ENCODE measurements at regions not wholly inside any gene's neighbourhood (a gene's known extent, or its start where the extent isn't known, plus 50 kb on each side); places are given as distances from the start of the nearest gene placed in this dataset.

GRCh38 chr2:236965021-236965840 is 120.5 kb upstream of the COPS8 start:
- WGBS, 3 donors: 82 to 87% (median 84%) methylated on average over 13 of the region's 13 CpGs
- intact Hi-C loops (cut with DNase I): no loop called here

GRCh38 chr2:236965841-236966096 is 119.9 kb upstream of the COPS8 start:
- TF ChIP-seq CTCF (IDR thresholded peaks at IDR 0.05): no peak
- intact Hi-C loops (cut with DNase I): no loop called here
- 51 to 100% (median 97%) methylated on average over 1 of the region's 1 CpG for WGBS, 3 donors
- Histone ChIP-seq H3K36me3 (ENCODE audit: insufficient read depth in 1 of 2, low read depth in 1 of 2) (no peaks in the 10 kb centered on the region), H3K27me3 (ENCODE audit: insufficient read depth in 3 of 3, low read length in 2 of 3) (no peaks in the 10 kb centered on the region), H3K27ac (no peak overlapping the region), H3K9me3 (no peaks in the 10 kb centered on the region), H3K4me3 (no peak overlapping the region), H3K4me1 (no peaks in the 10 kb centered on the region)
- no peak for ATAC-seq
- DNase-seq: no peak

More at GRCh38 chr2:236965021-236965840, 120.5 kb upstream of the COPS8 start:
- Histone ChIP-seq H3K27me3 (ENCODE audit: insufficient read depth in 3 of 3, low read length in 2 of 3) (no peaks in the 10 kb centered on the region), H3K9me3 (no peaks in the 10 kb centered on the region), H3K27ac (no peak overlapping the region), H3K4me3 (no peak overlapping the region), H3K4me1 (no peaks in the 10 kb centered on the region), H3K36me3 (ENCODE audit: insufficient read depth in 1 of 2, low read depth in 1 of 2) (no peaks in the 10 kb centered on the region)
- DNase-seq (no peak), ATAC-seq (no peak)
- TF ChIP-seq CTCF (IDR thresholded peaks at IDR 0.05): no peak

DNA sequence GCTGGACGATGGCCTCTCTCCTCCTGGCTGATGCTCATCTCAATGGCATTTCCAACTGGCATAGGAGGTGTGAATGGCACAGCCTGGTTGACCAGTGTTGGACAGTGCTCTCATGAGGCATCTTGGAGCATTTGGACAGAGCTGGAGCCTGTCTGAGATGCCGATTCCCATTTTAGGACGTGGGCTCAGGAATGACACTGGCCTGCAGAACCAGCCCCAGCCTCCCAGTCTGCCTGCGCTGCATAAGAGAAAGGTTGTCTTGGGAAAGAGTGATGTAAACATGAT is 118.2 kb upstream of the COPS8 start:
- no peaks in the 10 kb centered on the region for H3K27me3 ChIP-seq (ENCODE audit: insufficient read depth in 3 of 3, low read length in 2 of 3)
- no peak overlapping the region for H3K27ac ChIP-seq
- no peaks in the 10 kb centered on the region for H3K4me1 ChIP-seq
- ATAC-seq: peak in 1 of 4 donors; percentile 55
- no peak overlapping the region for H3K4me3 ChIP-seq
- no peak for TF ChIP-seq CTCF (IDR thresholded peaks at IDR 0.05)
- H3K36me3 ChIP-seq (ENCODE audit: insufficient read depth in 1 of 2, low read depth in 1 of 2): no peaks in the 10 kb centered on the region
- H3K9me3 ChIP-seq: no peaks in the 10 kb centered on the region
- no peak for DNase-seq
- WGBS, 3 donors: 59 to 61% (median 60%) methylated on average over 4 of the region's 4 CpGs
- intact Hi-C loops (cut with DNase I): no loop called here

GRCh38 chr2:236968101-236968879 is 117.4 kb upstream of the COPS8 start:
- Histone ChIP-seq H3K27me3 (ENCODE audit: insufficient read depth in 3 of 3, low read length in 2 of 3) (no peaks in the 10 kb centered on the region), H3K4me1 (no peaks in the 10 kb centered on the region), H3K9me3 (no peaks in the 10 kb centered on the region), H3K36me3 (ENCODE audit: insufficient read depth in 1 of 2, low read depth in 1 of 2) (no peaks in the 10 kb centered on the region), H3K4me3 (no peak overlapping the region), H3K27ac (no peak overlapping the region)
- ATAC-seq: no peak
- 77 to 84% (median 82%) methylated on average over 10 of the region's 10 CpGs for WGBS, 3 donors
- DNase-seq: no peak
- no peak for TF ChIP-seq CTCF (IDR thresholded peaks at IDR 0.05)
- intact Hi-C loops (cut with DNase I): no loop called here

Data from psoas muscle (tissue), 7 donors.